BLaER1 (cell line): ENCODE measurements at regions not wholly inside any gene's neighbourhood (a gene's known extent, or its start where the extent isn't known, plus 50 kb on each side); places are given as distances from the start of the nearest gene placed in this dataset.
"Not testable (repeated sequence)": the region's sequence is repeated elsewhere in the genome, so short reads cannot be mapped to it uniquely, and the experiment has no call there.

Source experiments
- H3K27ac ChIP-seq: shearing (Covaris generic); formaldehyde crosslinking; 2 replicates; pipeline ENCODE4 v1.8.1; 2022
- H3K27me3 ChIP-seq: shearing (Covaris generic); formaldehyde crosslinking; 2 replicates; pipeline ENCODE4 v1.8.1; 2022
- H3K36me3 ChIP-seq: shearing (Covaris generic); formaldehyde crosslinking; 2 replicates; pipeline ENCODE4 v1.8.1; 2022
- H3K4me1 ChIP-seq: shearing (Covaris generic); formaldehyde crosslinking; 2 replicates; pipeline ENCODE4 v1.8.1; 2022
- H3K4me2 ChIP-seq: shearing (Covaris generic); formaldehyde crosslinking; 2 replicates; pipeline ENCODE4 v1.8.1; 2022
- H3K4me3 ChIP-seq: shearing (Covaris generic); formaldehyde crosslinking; 2 replicates; pipeline ENCODE4 v1.8.1; 2022
- H3K9ac ChIP-seq: shearing (Covaris generic); formaldehyde crosslinking; 2 replicates; pipeline ENCODE4 v1.8.1; 2022
- H3K9me3 ChIP-seq: shearing (Covaris generic); formaldehyde crosslinking; 2 replicates; pipeline ENCODE4 v1.8.1; 2022
- H4K20me1 ChIP-seq: shearing (Covaris generic); formaldehyde crosslinking; 2 replicates; pipeline ENCODE4 v1.8.1; 2022
- Cebpa-rat ChIP-seq: shearing (Covaris generic); IDR thresholded peaks from 2 replicates; pipeline ENCODE4 v1.8.1; 2022

- Histone ChIP-seq H3K36me3 (no peaks in the 10 kb centered on the region), H3K4me1 (no peaks in the 10 kb centered on the region), H3K9ac (no peak overlapping the region), H4K20me1 (no peaks in the 10 kb centered on the region), H3K27me3 (no peaks in the 10 kb centered on the region), H3K27ac (no peak overlapping the region), H3K9me3 (peaks cover 24% of the 10 kb centered on the region), H3K4me3 (no peak overlapping the region), H3K4me2 (no peak overlapping the region)
- TF ChIP-seq Cebpa-rat, result no peak
These were observed 292.0 kb downstream of the DTHD1 start for GRCh38 chr4:36573441-36573840.

GRCh38 chr4:36574816-36575215 lies 293.4 kb downstream of the DTHD1 start:
- Histone ChIP-seq H3K9ac (no peak overlapping the region), H3K4me3 (no peak overlapping the region), H3K27ac (no peak overlapping the region), H3K4me1 (no peaks in the 10 kb centered on the region), H3K36me3 (no peaks in the 10 kb centered on the region), H3K27me3 (no peaks in the 10 kb centered on the region), H3K4me2 (no peak overlapping the region), H4K20me1 (no peaks in the 10 kb centered on the region), H3K9me3 (peaks cover 24% of the 10 kb centered on the region)
- no peak for TF ChIP-seq Cebpa-rat

GRCh38 chr4:36582198-36582597 lies 300.8 kb downstream of the DTHD1 start:
- Histone ChIP-seq H3K27ac (no peak overlapping the region), H3K4me2 (no peak overlapping the region), H3K27me3 (no peaks in the 10 kb centered on the region), H3K4me3 (no peak overlapping the region), H3K9ac (no peak overlapping the region), H3K9me3 (peaks cover 9% of the 10 kb centered on the region; the same call in 1 of the 2 replicates), H4K20me1 (no peaks in the 10 kb centered on the region), H3K36me3 (no peaks in the 10 kb centered on the region), H3K4me1 (no peaks in the 10 kb centered on the region)
- TF ChIP-seq Cebpa-rat, result no peak

- peaks cover 19% of the 10 kb centered on the region for H3K9me3 ChIP-seq
- no peak overlapping the region for H3K9ac ChIP-seq
- no peak overlapping the region for H3K4me3 ChIP-seq
- H3K36me3 ChIP-seq, result no peaks in the 10 kb centered on the region
- no peak overlapping the region for H3K27ac ChIP-seq
- no peaks in the 10 kb centered on the region for H3K27me3 ChIP-seq
- no peak overlapping the region for H3K4me2 ChIP-seq
- no peaks in the 10 kb centered on the region for H3K4me1 ChIP-seq
- TF ChIP-seq Cebpa-rat, result no peak
- H4K20me1 ChIP-seq, result no peaks in the 10 kb centered on the region
These were observed 306.6 kb downstream of the DTHD1 start for GRCh38 chr4:36587909-36588472.

- H3K36me3 ChIP-seq, result no peaks in the 10 kb centered on the region
These were observed 308.9 kb downstream of the DTHD1 start for GRCh38 chr4:36590343-36590742.

GRCh38 chr4:36601864-36602495 lies 320.6 kb downstream of the DTHD1 start:
- no peak overlapping the region for H3K4me3 ChIP-seq
- H3K9ac ChIP-seq, result no peak overlapping the region
- no peaks in the 10 kb centered on the region for H3K9me3 ChIP-seq
- H3K27ac ChIP-seq, result no peak overlapping the region
- H3K36me3 ChIP-seq, result no peaks in the 10 kb centered on the region
- H4K20me1 ChIP-seq, result no peaks in the 10 kb centered on the region
- no peaks in the 10 kb centered on the region for H3K27me3 ChIP-seq
- TF ChIP-seq Cebpa-rat, result no peak
- no peak overlapping the region for H3K4me2 ChIP-seq
- no peaks in the 10 kb centered on the region for H3K4me1 ChIP-seq

More at GRCh38 chr4:36590343-36590742, 308.9 kb downstream of the DTHD1 start:
- H3K4me3 ChIP-seq, result no peak overlapping the region
- H3K4me2 ChIP-seq, result no peak overlapping the region
- no peaks in the 10 kb centered on the region for H3K27me3 ChIP-seq
- peaks cover 19% of the 10 kb centered on the region for H3K9me3 ChIP-seq
- H3K27ac ChIP-seq, result no peak overlapping the region
- H4K20me1 ChIP-seq, result no peaks in the 10 kb centered on the region
- H3K4me1 ChIP-seq, result no peaks in the 10 kb centered on the region
- no peak for TF ChIP-seq Cebpa-rat
- no peak overlapping the region for H3K9ac ChIP-seq

GRCh38 chr4:36609661-36610060 lies 328.2 kb downstream of the DTHD1 start:
- Histone ChIP-seq H3K27ac (no peak overlapping the region), H3K36me3 (no peaks in the 10 kb centered on the region), H3K4me2 (no peak overlapping the region), H3K27me3 (no peaks in the 10 kb centered on the region), H3K9me3 (peaks cover 4% of the 10 kb centered on the region; the same call in 1 of the 2 replicates), H3K4me1 (no peaks in the 10 kb centered on the region), H3K4me3 (no peak overlapping the region), H4K20me1 (no peaks in the 10 kb centered on the region), H3K9ac (no peak overlapping the region)
- no peak for TF ChIP-seq Cebpa-rat

- Histone ChIP-seq H3K36me3 (no peaks in the 10 kb centered on the region), H3K27ac (no peak overlapping the region), H3K27me3 (no peaks in the 10 kb centered on the region), H3K4me1 (no peaks in the 10 kb centered on the region), H4K20me1 (no peaks in the 10 kb centered on the region), H3K9ac (no peak overlapping the region), H3K9me3 (peaks cover 4% of the 10 kb centered on the region; the same call in 1 of the 2 replicates), H3K4me2 (no peak overlapping the region), H3K4me3 (no peak overlapping the region)
- TF ChIP-seq Cebpa-rat, result no peak
These were observed 329.2 kb downstream of the DTHD1 start for GRCh38 chr4:36610628-36611027.

GRCh38 chr4:36613142-36613541 lies 331.7 kb downstream of the DTHD1 start:
- not testable (repeated sequence) for H4K20me1 ChIP-seq, H3K4me3 ChIP-seq, H3K36me3 ChIP-seq, H3K27ac ChIP-seq, H3K4me1 ChIP-seq, H3K27me3 ChIP-seq, H3K9me3 ChIP-seq, H3K4me2 ChIP-seq, H3K9ac ChIP-seq

GRCh38 chr4:36614011-36614410 lies 332.6 kb downstream of the DTHD1 start:
- Histone ChIP-seq H3K9me3 (peaks cover 4% of the 10 kb centered on the region; the same call in 1 of the 2 replicates), H3K4me1 (no peaks in the 10 kb centered on the region), H3K4me3 (no peak overlapping the region), H4K20me1 (no peaks in the 10 kb centered on the region), H3K27me3 (no peaks in the 10 kb centered on the region), H3K27ac (no peak overlapping the region), H3K4me2 (no peak overlapping the region), H3K9ac (no peak overlapping the region), H3K36me3 (no peaks in the 10 kb centered on the region)
- TF ChIP-seq Cebpa-rat, result no peak
